A549 (cell line): ENCODE measurements at regions not wholly inside any gene's neighbourhood (a gene's known extent, or its start where the extent isn't known, plus 50 kb on each side); places are given as distances from the start of the nearest gene placed in this dataset.

Source experiments
- CHD2 ChIP-seq: fragments of 150-350 bp; IDR thresholded peaks from 2 replicates; pipeline ENCODE4 v1.6.1; 2014; ENCODE audit warnings: low read length; ENCODE audit not compliant: partially characterized antibody
- CTCF ChIP-seq: fragments of >200 bp; sonication (Bioruptor Twin); formaldehyde crosslinking; IDR thresholded peaks from 3 replicates; pipeline ENCODE4 v1.5.1; 2016
- HMGXB4 ChIP-seq: fragments of 250-450 bp; sonication (Bioruptor Pico); IDR thresholded peaks from 2 replicates; pipeline ENCODE4 v1.5.0; 2021; ENCODE audit warnings: mild to moderate bottlenecking, moderate library complexity, borderline replicate concordance
- JUN ChIP-seq, 2 experiments: fragments of >200 bp; sonication (Bioruptor Twin); formaldehyde crosslinking; IDR thresholded peaks; 2 replicates in 1 of 2; 3 replicates in 1 of 2; pipeline ENCODE4 v1.6.1; 2016 to 2017
- KDM1A ChIP-seq: fragments of 200-600 bp; sonication (generic); IDR thresholded peaks from 2 replicates; pipeline ENCODE4 v1.6.1; 2016; ENCODE audit warnings: low read depth, mild to moderate bottlenecking
- MAX ChIP-seq: IDR thresholded peaks from 2 replicates; pipeline ENCODE4 v1.6.1; 2012
- MYC ChIP-seq: IDR thresholded peaks from 2 replicates; pipeline ENCODE4 v1.6.1; 2012; ENCODE audit warnings: mild to moderate bottlenecking, inconsistent platforms, low read length, improper control_type of control experiment, borderline replicate concordance
- POLR2A ChIP-seq: IDR thresholded peaks from 2 replicates; pipeline ENCODE4 v1.6.1; 2012; ENCODE audit warnings: mild to moderate bottlenecking, low read length
- RARB ChIP-seq: fragments of 250-450 bp; sonication (Bioruptor Pico); IDR thresholded peaks from 2 replicates; pipeline ENCODE4 v1.8.0; 2021; ENCODE audit warnings: mild to moderate bottlenecking, moderate library complexity
- REST ChIP-seq: fragments of 200-600 bp; sonication (generic); IDR thresholded peaks from 2 replicates; pipeline ENCODE4 v1.6.1; 2016; ENCODE audit warnings: antibody characterized with exemption, mild to moderate bottlenecking, moderate library complexity
- RFX5 ChIP-seq: fragments of 450-650 bp; IDR thresholded peaks from 2 replicates; pipeline ENCODE4 v1.7.1; 2014; ENCODE audit warnings: antibody characterized with exemption, mild to moderate bottlenecking, moderate library complexity

- TF ChIP-seq CTCF (no peak), REST (no peak), RFX5 (no peak), POLR2A (no peak), MYC (no peak), RARB (no peak), KDM1A (no peak), CHD2 (no peak), HMGXB4 (CRISPR knock-in tag) (no peak), MAX (no peak), JUN (IDR thresholded peaks at IDR 0.05) (no peak)
Observed at GRCh38 chr6:53202052-53202451, 53.4 kb upstream of the GCM1 start.
